ENCODE measurements at regions not wholly inside any gene's neighbourhood (a gene's known extent, or its start where the extent isn't known, plus 50 kb on each side); places are given as distances from the start of the nearest gene placed in this dataset.

GRCh38 chr2:402721-403120, 114.8 kb upstream of the ALKAL2 start:
- Histone ChIP-seq H3K27me3 (ENCODE audit: insufficient read depth, low read depth) (no peaks in the 10 kb centered on the region), H3K79me2 (ENCODE audit: low read depth) (no peaks in the 10 kb centered on the region), H2AFZ (no peak overlapping the region), H4K20me1 (ENCODE audit: insufficient read depth) (no peaks in the 10 kb centered on the region), H3K4me2 (no peak overlapping the region), H3K9me2 (ENCODE audit: insufficient read depth) (no peaks in the 10 kb centered on the region; the same call in 1 of the 2 replicates), H3F3A (ENCODE audit: insufficient read depth, low read depth) (no peaks in the 10 kb centered on the region), H3K27ac (no peak overlapping the region), H3K36me3 (ENCODE audit: low read depth) (no peaks in the 10 kb centered on the region), H3K4me3 (no peak overlapping the region), H3K4me1 (replicated peaks; ENCODE audit: insufficient read depth) (no peaks in the 10 kb centered on the region), H3K9me3 (ENCODE audit: insufficient read depth, low read depth) (peaks cover 17% of the 10 kb centered on the region)
- intact Hi-C loops (cut with micrococcal nuclease; ENCODE audit: unreplicated experiment): no loop called here
- TF ChIP-seq EZH2 (IDR thresholded peaks at IDR 0.05; ENCODE audit: low read depth): no peak
- TF ChIP-seq, protein P1, sequence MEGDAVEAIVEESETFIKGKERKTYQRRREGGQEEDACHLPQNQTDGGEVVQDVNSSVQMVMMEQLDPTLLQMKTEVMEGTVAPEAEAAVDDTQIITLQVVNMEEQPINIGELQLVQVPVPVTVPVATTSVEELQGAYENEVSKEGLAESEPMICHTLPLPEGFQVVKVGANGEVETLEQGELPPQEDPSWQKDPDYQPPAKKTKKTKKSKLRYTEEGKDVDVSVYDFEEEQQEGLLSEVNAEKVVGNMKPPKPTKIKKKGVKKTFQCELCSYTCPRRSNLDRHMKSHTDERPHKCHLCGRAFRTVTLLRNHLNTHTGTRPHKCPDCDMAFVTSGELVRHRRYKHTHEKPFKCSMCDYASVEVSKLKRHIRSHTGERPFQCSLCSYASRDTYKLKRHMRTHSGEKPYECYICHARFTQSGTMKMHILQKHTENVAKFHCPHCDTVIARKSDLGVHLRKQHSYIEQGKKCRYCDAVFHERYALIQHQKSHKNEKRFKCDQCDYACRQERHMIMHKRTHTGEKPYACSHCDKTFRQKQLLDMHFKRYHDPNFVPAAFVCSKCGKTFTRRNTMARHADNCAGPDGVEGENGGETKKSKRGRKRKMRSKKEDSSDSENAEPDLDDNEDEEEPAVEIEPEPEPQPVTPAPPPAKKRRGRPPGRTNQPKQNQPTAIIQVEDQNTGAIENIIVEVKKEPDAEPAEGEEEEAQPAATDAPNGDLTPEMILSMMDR (conservative IDR thresholded peaks at IDR 0.05): no peak
- no peak for DNase-seq
- ChIA-PET CTCF (no interaction called here), POLR2A (ENCODE audit: unreplicated experiment) (no interaction called here)
- no TSS peak for BruUV-seq (replicated peaks)

DNA sequence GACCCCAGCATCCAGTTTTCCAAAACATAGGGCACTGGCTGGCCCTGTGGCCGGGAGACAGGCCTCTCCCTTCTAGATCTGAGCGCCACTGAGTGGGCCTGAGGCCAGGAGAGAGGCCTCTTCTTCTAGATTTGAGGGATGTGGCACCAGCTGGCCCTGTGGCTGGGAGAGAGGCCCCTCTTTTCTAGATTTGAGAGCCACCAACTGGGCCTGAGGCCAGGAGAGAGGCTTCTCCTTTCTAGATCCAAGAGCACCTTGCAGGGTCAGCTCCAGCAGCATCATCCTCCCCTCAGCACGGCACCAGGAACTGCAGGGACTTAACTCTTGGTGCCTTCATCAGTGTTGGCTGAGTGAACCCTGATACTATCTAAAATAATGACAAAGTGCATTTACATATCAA, 114.3 kb upstream of the ALKAL2 start:
- peaks cover 17% of the 10 kb centered on the region for H3K9me3 ChIP-seq (ENCODE audit: insufficient read depth, low read depth)
- DNase-seq: no peak
- no peaks in the 10 kb centered on the region for H3K4me1 ChIP-seq (replicated peaks; ENCODE audit: insufficient read depth)
- no peak overlapping the region for H2AFZ ChIP-seq
- intact Hi-C loops (cut with micrococcal nuclease; ENCODE audit: unreplicated experiment): no loop called here
- H4K20me1 ChIP-seq (ENCODE audit: insufficient read depth): no peaks in the 10 kb centered on the region
- POLR2A ChIA-PET (ENCODE audit: unreplicated experiment): no interaction called here
- no peaks in the 10 kb centered on the region for H3K27me3 ChIP-seq (ENCODE audit: insufficient read depth, low read depth)
- H3F3A ChIP-seq (ENCODE audit: insufficient read depth, low read depth): no peaks in the 10 kb centered on the region
- no peak overlapping the region for H3K4me3 ChIP-seq
- H3K36me3 ChIP-seq (ENCODE audit: low read depth): no peaks in the 10 kb centered on the region
- H3K27ac ChIP-seq: no peak overlapping the region
- TF ChIP-seq, protein P1 (conservative IDR thresholded peaks at IDR 0.05): no peak
- TF ChIP-seq EZH2 (IDR thresholded peaks at IDR 0.05; ENCODE audit: low read depth): no peak
- H3K4me2 ChIP-seq: no peak overlapping the region
- H3K79me2 ChIP-seq (ENCODE audit: low read depth): no peaks in the 10 kb centered on the region
- no TSS peak for BruUV-seq (replicated peaks)
- CTCF ChIA-PET: no interaction called here
- H3K9me2 ChIP-seq (ENCODE audit: insufficient read depth): no peaks in the 10 kb centered on the region; the same call in 1 of the 2 replicates

DNA sequence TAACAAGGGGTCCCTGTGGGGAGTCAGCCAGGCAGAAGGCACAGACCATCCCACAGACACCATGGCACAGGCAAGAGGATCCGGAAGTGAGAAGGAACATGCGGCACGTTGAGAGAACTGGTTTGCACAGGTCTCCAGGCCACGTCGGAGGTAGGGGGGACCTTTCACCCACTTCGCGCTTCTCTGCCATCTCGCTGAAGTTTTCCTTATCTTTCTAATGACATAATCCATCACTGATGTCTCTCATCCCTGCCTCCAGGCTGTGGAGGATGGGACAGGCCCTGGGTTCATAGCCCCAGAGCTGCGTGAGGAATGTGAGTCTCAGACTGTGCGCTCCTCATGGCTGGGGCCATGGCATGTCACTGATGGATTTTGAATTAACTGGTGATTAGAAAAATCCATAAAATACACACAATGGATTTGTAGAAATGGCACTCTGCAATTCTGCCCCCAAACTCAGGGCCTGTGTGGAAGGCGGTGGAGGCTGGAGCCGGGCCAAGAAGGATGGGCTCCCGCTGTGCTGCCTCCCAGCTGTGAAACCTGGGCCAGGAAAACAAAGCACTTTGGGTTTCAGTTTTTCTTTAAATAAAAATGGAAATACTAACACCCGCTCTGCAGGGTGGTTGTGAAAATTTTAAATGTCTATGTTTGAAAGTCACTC, 113.3 kb upstream of the ALKAL2 start:
- no TSS peak for BruUV-seq (replicated peaks)
- TF ChIP-seq, protein P1 (conservative IDR thresholded peaks at IDR 0.05): no peak
- TF ChIP-seq EZH2 (IDR thresholded peaks at IDR 0.05; ENCODE audit: low read depth): no peak
- H3K4me3 ChIP-seq: no peak overlapping the region
- POLR2A ChIA-PET (ENCODE audit: unreplicated experiment): no interaction called here
- no peaks in the 10 kb centered on the region for H3K79me2 ChIP-seq (ENCODE audit: low read depth)
- H3K27me3 ChIP-seq (ENCODE audit: insufficient read depth, low read depth): no peaks in the 10 kb centered on the region
- no peak for DNase-seq
- intact Hi-C loops (cut with micrococcal nuclease; ENCODE audit: unreplicated experiment): no loop called here
- no peak overlapping the region for H3K27ac ChIP-seq
- no peaks in the 10 kb centered on the region for H3K9me2 ChIP-seq (ENCODE audit: insufficient read depth)
- CTCF ChIA-PET: no interaction called here
- no peaks in the 10 kb centered on the region for H3K4me1 ChIP-seq (replicated peaks; ENCODE audit: insufficient read depth)
- peaks cover 17% of the 10 kb centered on the region for H3K9me3 ChIP-seq (ENCODE audit: insufficient read depth, low read depth)
- no peaks in the 10 kb centered on the region for H3K36me3 ChIP-seq (ENCODE audit: low read depth)
- no peak overlapping the region for H2AFZ ChIP-seq
- H4K20me1 ChIP-seq (ENCODE audit: insufficient read depth): no peaks in the 10 kb centered on the region
- no peaks in the 10 kb centered on the region for H3F3A ChIP-seq (ENCODE audit: insufficient read depth, low read depth)
- no peak overlapping the region for H3K4me2 ChIP-seq
